ENCODE measurements at regions not wholly inside any gene's neighbourhood (a gene's known extent, or its start where the extent isn't known, plus 50 kb on each side); places are given as distances from the start of the nearest gene placed in this dataset.

DNA sequence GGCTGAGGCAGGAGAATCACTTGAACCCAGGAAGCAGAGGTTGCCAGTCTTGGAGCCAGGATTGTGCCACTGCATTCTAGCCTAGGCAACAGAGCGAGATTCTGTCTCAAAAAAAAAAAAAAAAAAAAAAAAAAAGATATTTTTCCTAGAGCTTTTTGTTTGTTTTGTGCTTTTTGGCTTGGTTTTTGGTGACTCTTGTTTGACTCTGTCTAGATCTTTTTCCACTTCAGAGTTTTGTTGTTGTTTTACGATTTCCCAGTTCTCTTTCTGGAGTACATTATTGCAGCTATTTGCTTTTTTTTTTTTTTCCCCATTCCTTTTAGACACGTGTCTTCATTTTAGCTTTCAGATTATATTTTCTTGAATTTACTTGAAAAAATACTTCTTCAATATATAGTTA lies 67.0 kb upstream of the AKAP12 start:
- no peak for DNase-seq (ENCODE audit: low read depth, low spot score)
- H3K9ac ChIP-seq (ENCODE audit: insufficient read length, low read depth): no peak overlapping the region
- H3K27me3 ChIP-seq (ENCODE audit: insufficient read depth, insufficient read length): no peaks in the 10 kb centered on the region
- H3K36me3 ChIP-seq (ENCODE audit: insufficient read depth, insufficient read length, low read length): no peaks in the 10 kb centered on the region
- no peaks in the 10 kb centered on the region for H3K4me1 ChIP-seq (ENCODE audit: insufficient read depth, insufficient read length)
- no peaks in the 10 kb centered on the region for H3K9me3 ChIP-seq (ENCODE audit: insufficient read depth, low read length)
- no peak for TF ChIP-seq YY1 (IDR thresholded peaks at IDR 0.05; ENCODE audit: insufficient read depth, insufficient read length)
- TF ChIP-seq SUZ12 (IDR thresholded peaks at IDR 0.05; ENCODE audit: extremely low read depth, insufficient read depth, insufficient read length): no peak
- no peak for TF ChIP-seq ZNF274 (IDR thresholded peaks at IDR 0.05; ENCODE audit: low read depth, low read length)
- no peak overlapping the region for H3K4me3 ChIP-seq (ENCODE audit: insufficient read length, low read depth)

DNA sequence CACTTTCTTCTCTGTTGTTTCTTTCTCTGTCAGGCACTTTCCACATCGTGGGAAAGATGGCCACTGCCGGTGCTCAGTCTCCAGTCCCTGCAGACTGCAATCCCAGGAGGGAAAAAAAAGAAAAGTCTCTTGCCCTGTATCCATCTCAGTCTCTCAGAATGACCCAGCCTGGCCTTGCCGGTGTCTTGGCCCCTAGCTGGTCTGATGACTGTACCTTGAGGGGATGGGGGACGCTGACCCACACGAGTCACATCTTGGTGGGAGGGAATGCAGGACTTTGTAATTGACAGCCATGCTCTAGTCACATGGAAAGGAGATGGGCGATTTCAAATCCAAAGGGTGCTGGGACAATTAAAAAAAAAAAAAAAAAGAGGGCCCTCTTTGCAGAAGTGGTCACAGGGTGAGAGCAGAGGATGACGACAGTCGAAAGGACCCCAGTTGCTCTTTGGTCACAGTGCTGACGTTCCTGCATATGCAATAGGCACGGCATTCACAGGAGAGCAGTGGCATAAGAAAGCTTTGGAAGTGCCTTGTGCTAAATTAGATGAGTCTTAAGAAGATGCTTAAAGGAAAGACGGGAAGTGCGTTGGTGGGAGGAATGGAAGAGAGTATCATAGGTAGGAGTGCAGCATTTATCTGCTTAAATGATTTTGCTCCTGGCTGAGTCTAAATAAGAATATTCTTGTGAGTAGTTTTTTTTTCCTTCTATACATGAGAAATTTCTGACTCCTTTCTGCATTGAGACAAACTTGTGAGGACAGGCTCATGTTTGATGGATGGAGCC lies 63.9 kb upstream of the AKAP12 start:
- H3K27me3 ChIP-seq (ENCODE audit: insufficient read depth, insufficient read length): no peaks in the 10 kb centered on the region
- H3K4me1 ChIP-seq (ENCODE audit: insufficient read depth, insufficient read length): no peaks in the 10 kb centered on the region
- no peak overlapping the region for H3K9ac ChIP-seq (ENCODE audit: insufficient read length, low read depth)
- H3K4me3 ChIP-seq (ENCODE audit: insufficient read length, low read depth): no peak overlapping the region
- H3K36me3 ChIP-seq (ENCODE audit: insufficient read depth, insufficient read length, low read length): no peaks in the 10 kb centered on the region
- TF ChIP-seq ZNF274 (IDR thresholded peaks at IDR 0.05; ENCODE audit: low read depth, low read length): no peak
- no peak for TF ChIP-seq SUZ12 (IDR thresholded peaks at IDR 0.05; ENCODE audit: extremely low read depth, insufficient read depth, insufficient read length)
- TF ChIP-seq YY1 (IDR thresholded peaks at IDR 0.05; ENCODE audit: insufficient read depth, insufficient read length): no peak
- DNase-seq (ENCODE audit: low read depth, low spot score): peak; percentile 8
- no peaks in the 10 kb centered on the region for H3K9me3 ChIP-seq (ENCODE audit: insufficient read depth, low read length)

DNA sequence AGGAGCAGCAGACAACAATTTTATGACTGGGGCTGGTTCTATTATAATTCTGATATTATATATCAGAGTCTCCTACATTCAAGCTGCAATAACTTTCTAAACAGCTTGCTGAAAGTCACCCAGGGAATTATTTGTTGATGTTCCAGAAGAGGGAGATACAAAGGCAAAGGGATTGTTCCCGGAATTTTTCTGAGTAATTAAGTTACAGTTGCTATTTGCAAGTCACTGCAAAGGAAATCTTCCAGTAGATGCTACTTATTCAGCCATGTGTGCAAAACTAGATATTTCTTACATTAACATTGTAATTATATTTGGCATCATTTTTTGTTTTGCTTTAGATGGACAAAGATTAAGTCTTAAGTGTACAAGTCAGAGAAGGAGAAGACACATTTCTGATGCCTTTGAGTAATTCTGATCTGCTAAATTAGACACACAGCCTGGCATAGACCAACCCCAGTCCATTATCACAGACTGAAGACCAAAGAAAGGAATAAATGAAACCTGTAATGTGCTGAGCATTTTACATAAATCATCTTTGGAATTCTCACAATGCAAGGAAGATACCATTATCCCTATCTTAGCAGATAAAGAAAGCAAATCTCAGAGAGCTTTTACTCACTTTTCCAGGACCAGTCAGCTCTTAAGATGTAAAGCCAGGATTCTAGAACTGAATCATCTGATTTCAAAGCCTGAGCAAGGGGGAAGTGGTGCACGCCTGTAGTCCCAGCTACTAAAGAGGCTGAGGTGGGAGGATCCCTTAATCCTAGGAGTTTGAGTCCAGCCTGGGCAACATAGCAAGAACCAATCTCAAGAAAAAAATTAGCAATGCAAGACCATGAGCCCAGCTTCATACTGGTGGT lies 62.6 kb upstream of the AKAP12 start:
- H3K9ac ChIP-seq (ENCODE audit: insufficient read length, low read depth): no peak overlapping the region
- no peak for DNase-seq (ENCODE audit: low read depth, low spot score)

DNA sequence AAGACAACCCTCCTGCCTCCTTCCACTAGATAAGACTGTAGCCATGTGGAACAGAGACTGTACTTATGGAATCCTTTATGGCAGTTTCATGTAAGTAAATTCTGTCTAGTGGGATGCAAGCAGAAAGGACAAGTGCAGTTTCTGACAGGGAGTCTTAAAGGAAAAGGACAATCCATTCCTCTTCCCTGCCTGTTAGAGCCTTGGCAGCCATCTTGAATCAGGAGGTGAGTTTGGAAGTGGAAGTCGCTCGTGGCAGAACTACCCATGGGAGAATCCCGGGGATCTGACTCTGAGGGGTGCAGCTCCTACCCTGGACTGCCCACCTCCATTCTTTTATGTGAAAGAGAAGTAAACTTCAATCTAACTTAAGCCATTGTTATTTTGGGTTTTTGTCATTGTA lies 61.4 kb upstream of the AKAP12 start:
- TF ChIP-seq ZNF274 (IDR thresholded peaks at IDR 0.05; ENCODE audit: low read depth, low read length): no peak
- no peak for TF ChIP-seq SUZ12 (IDR thresholded peaks at IDR 0.05; ENCODE audit: extremely low read depth, insufficient read depth, insufficient read length)
- no peak for TF ChIP-seq YY1 (IDR thresholded peaks at IDR 0.05; ENCODE audit: insufficient read depth, insufficient read length)

More for the DNA sequence above, 62.6 kb upstream of the AKAP12 start:
- TF ChIP-seq SUZ12 (IDR thresholded peaks at IDR 0.05; ENCODE audit: extremely low read depth, insufficient read depth, insufficient read length): no peak
- no peak for TF ChIP-seq ZNF274 (IDR thresholded peaks at IDR 0.05; ENCODE audit: low read depth, low read length)
- no peak for TF ChIP-seq YY1 (IDR thresholded peaks at IDR 0.05; ENCODE audit: insufficient read depth, insufficient read length)
- Histone ChIP-seq H3K36me3 (ENCODE audit: insufficient read depth, insufficient read length, low read length) (no peaks in the 10 kb centered on the region), H3K4me3 (ENCODE audit: insufficient read length, low read depth) (no peak overlapping the region), H3K4me1 (ENCODE audit: insufficient read depth, insufficient read length) (no peaks in the 10 kb centered on the region), H3K9me3 (ENCODE audit: insufficient read depth, low read length) (no peaks in the 10 kb centered on the region), H3K27me3 (ENCODE audit: insufficient read depth, insufficient read length) (no peaks in the 10 kb centered on the region)

DNA sequence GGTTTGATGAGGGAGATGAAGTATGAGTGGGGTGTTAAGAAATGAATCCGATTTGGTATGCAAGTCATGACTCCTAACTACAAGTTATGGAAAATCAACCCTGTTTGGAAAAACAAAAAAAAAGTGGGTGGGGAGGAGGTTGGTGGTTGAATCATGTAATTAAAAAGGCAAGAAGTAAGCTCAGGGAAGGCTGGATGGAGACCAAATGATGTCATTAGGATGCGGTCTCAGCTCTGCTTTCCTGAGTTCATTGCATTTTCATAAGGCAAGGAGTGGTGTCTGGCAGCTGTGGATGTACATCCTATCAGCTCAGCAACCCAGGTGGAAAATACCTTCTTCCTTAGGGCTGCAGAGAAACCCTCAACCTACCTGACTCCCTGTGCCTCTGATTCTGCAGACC lies 60.4 kb upstream of the AKAP12 start:
- H3K9me3 ChIP-seq (ENCODE audit: insufficient read depth, low read length): no peaks in the 10 kb centered on the region; the same call in 1 of the 2 replicates
- H3K36me3 ChIP-seq (ENCODE audit: insufficient read depth, insufficient read length, low read length): no peaks in the 10 kb centered on the region
- TF ChIP-seq YY1 (IDR thresholded peaks at IDR 0.05; ENCODE audit: insufficient read depth, insufficient read length) (no peak), SUZ12 (IDR thresholded peaks at IDR 0.05; ENCODE audit: extremely low read depth, insufficient read depth, insufficient read length) (no peak), ZNF274 (IDR thresholded peaks at IDR 0.05; ENCODE audit: low read depth, low read length) (no peak)
- no peak overlapping the region for H3K4me3 ChIP-seq (ENCODE audit: insufficient read length, low read depth)
- no peaks in the 10 kb centered on the region for H3K27me3 ChIP-seq (ENCODE audit: insufficient read depth, insufficient read length)
- no peak for DNase-seq (ENCODE audit: low read depth, low spot score)
- H3K9ac ChIP-seq (ENCODE audit: insufficient read length, low read depth): no peak overlapping the region
- H3K4me1 ChIP-seq (ENCODE audit: insufficient read depth, insufficient read length): no peaks in the 10 kb centered on the region

More for the DNA sequence above, 61.4 kb upstream of the AKAP12 start:
- Histone ChIP-seq H3K9ac (ENCODE audit: insufficient read length, low read depth) (no peak overlapping the region), H3K4me1 (ENCODE audit: insufficient read depth, insufficient read length) (no peaks in the 10 kb centered on the region), H3K36me3 (ENCODE audit: insufficient read depth, insufficient read length, low read length) (no peaks in the 10 kb centered on the region), H3K9me3 (ENCODE audit: insufficient read depth, low read length) (no peaks in the 10 kb centered on the region; the same call in 1 of the 2 replicates), H3K27me3 (ENCODE audit: insufficient read depth, insufficient read length) (no peaks in the 10 kb centered on the region), H3K4me3 (ENCODE audit: insufficient read length, low read depth) (no peak overlapping the region)
- DNase-seq (ENCODE audit: low read depth, low spot score): no peak

DNA sequence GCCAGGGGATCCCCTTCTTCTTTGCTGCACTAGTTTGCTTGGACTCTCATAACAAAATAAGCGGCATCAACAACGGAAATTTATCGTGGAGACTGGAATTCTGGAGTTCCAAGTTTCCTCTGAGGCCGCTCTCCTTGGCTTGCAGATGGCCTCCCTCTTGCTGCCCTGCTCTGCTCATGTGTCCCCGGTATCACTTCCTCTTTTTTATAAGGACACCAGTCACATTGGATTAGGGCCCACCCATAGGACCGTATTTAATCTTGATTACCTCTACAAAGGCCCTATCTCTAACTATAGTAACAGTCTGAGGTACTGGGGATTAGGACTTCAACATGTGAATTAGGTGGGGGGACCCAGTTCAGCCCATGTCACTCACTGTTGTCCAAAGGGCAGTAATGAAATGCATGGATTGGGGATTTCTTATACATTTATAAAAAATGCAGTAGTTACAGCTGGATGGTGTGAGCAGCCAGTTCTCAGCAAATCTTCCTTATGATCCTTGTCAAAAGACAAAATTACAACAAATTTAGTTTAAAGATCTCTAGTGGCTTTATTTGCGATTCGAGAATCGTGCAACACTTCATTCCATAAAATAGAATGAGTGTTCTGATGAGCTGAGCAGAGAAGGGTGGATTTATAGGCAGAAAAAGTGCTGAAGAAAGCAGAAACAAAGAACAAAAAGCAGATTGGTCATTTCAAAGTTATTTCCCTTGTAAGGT lies 59.3 kb upstream of the AKAP12 start:
- Histone ChIP-seq H3K27me3 (ENCODE audit: insufficient read depth, insufficient read length) (no peaks in the 10 kb centered on the region), H3K9me3 (ENCODE audit: insufficient read depth, low read length) (no peaks in the 10 kb centered on the region; the same call in 1 of the 2 replicates), H3K4me1 (ENCODE audit: insufficient read depth, insufficient read length) (no peaks in the 10 kb centered on the region), H3K4me3 (ENCODE audit: insufficient read length, low read depth) (no peak overlapping the region), H3K36me3 (ENCODE audit: insufficient read depth, insufficient read length, low read length) (no peaks in the 10 kb centered on the region), H3K9ac (ENCODE audit: insufficient read length, low read depth) (no peak overlapping the region)
- TF ChIP-seq SUZ12 (IDR thresholded peaks at IDR 0.05; ENCODE audit: extremely low read depth, insufficient read depth, insufficient read length): no peak
- no peak for TF ChIP-seq ZNF274 (IDR thresholded peaks at IDR 0.05; ENCODE audit: low read depth, low read length)
- no peak for TF ChIP-seq YY1 (IDR thresholded peaks at IDR 0.05; ENCODE audit: insufficient read depth, insufficient read length)
- DNase-seq (ENCODE audit: low read depth, low spot score): no peak
